Neural cell (in vitro differentiated cells): ENCODE measurements at regions not wholly inside any gene's neighbourhood (a gene's known extent, or its start where the extent isn't known, plus 50 kb on each side); places are given as distances from the start of the nearest gene placed in this dataset.

Source experiments
- H2AFZ ChIP-seq: fragments of 200-600, 300-800 bp; sonication (generic), shearing (Covaris generic); 2 replicates; pipeline ENCODE4 v1.6.0; 2014; ENCODE audit warnings: low read depth, mild to moderate bottlenecking, antibody characterized with exemption, low read length, moderate library complexity
- H3F3A ChIP-seq: fragments of 200-600 bp; shearing (Covaris generic); 2 replicates; pipeline ENCODE4 v1.6.1; 2016; ENCODE audit warnings: mild to moderate bottlenecking, moderate library complexity, mixed read lengths, antibody characterized with exemption, low read length; ENCODE audit not compliant: insufficient read depth, poor library complexity, severe bottlenecking
- H3K27ac ChIP-seq: fragments of 200-600, 300-800 bp; sonication (generic), shearing (Covaris generic); 2 replicates; pipeline ENCODE4 v1.5.1; 2014; ENCODE audit warnings: mild to moderate bottlenecking, low read length, moderate library complexity
- H3K27me3 ChIP-seq: fragments of 300-800, 200-600 bp; sonication (generic), shearing (Covaris generic); 2 replicates; pipeline ENCODE4 v1.6.0; 2014; ENCODE audit warnings: mild to moderate bottlenecking, low read depth, low read length, moderate library complexity; ENCODE audit not compliant: insufficient read depth
- H3K36me3 ChIP-seq: fragments of 300-800, 200-600 bp; sonication (generic), shearing (Covaris generic); 2 replicates; pipeline ENCODE4 v1.5.1; 2014; ENCODE audit warnings: mild to moderate bottlenecking, antibody characterized with exemption, low read length, moderate library complexity; ENCODE audit not compliant: insufficient read depth
- H3K4me2 ChIP-seq: fragments of 300-800, 200-600 bp; sonication (generic), shearing (Covaris generic); 2 replicates; pipeline ENCODE4 v1.6.0; 2014; ENCODE audit warnings: mild to moderate bottlenecking, low read length
- H3K4me3 ChIP-seq: fragments of 300-800, 200-600 bp; sonication (generic), shearing (Covaris generic); 2 replicates; pipeline ENCODE4 v1.5.1; 2014; ENCODE audit warnings: mild to moderate bottlenecking, low read length, moderate library complexity
- H3K79me2 ChIP-seq: fragments of 200-600 bp; shearing (Covaris generic); replicated peaks from 2 replicates; pipeline ENCODE4 v1.6.0; 2014; ENCODE audit warnings: mild to moderate bottlenecking, low read length, moderate library complexity; ENCODE audit not compliant: insufficient read depth
- H3K9ac ChIP-seq: fragments of 300-800, 200-600 bp; sonication (generic), shearing (Covaris generic); 2 replicates; pipeline ENCODE4 v1.6.1; 2016; ENCODE audit warnings: mild to moderate bottlenecking, low read length, mixed read lengths
- H3K9me2 ChIP-seq: fragments of 200-600 bp; shearing (Covaris generic); 2 replicates; pipeline ENCODE4 v1.6.1; 2016; ENCODE audit warnings: mild to moderate bottlenecking, low read length, mixed read lengths; ENCODE audit not compliant: insufficient read depth
- H3K9me3 ChIP-seq: fragments of 200-600, 300-800 bp; sonication (generic), shearing (Covaris generic); 2 replicates; pipeline ENCODE4 v1.6.1; 2016; ENCODE audit warnings: mild to moderate bottlenecking, mixed run types, low read length, moderate library complexity, mixed read lengths
- H4K20me1 ChIP-seq: fragments of 200-600 bp; shearing (Covaris generic); 2 replicates; pipeline ENCODE4 v1.6.1; 2016; ENCODE audit warnings: mild to moderate bottlenecking, mixed run types; ENCODE audit not compliant: insufficient read depth
- CTCF ChIP-seq: fragments of 450-650 bp; IDR thresholded peaks from 2 replicates; pipeline ENCODE4 v1.5.1; 2014; ENCODE audit warnings: antibody characterized with exemption, mild to moderate bottlenecking, moderate library complexity; ENCODE audit not compliant: poor library complexity, severe bottlenecking
- EP300 ChIP-seq: fragments of 450-650 bp; conservative IDR thresholded peaks from 2 replicates; pipeline ENCODE4 v1.6.1; 2014; ENCODE audit warnings: antibody characterized with exemption, mild to moderate bottlenecking, moderate library complexity; ENCODE audit not compliant: poor library complexity, severe bottlenecking
- EZH2 ChIP-seq: fragments of 200-600, 300-800 bp; shearing (Covaris generic), sonication (generic); IDR thresholded peaks from 2 replicates; pipeline ENCODE4 v1.6.1; 2014; ENCODE audit warnings: antibody characterized with exemption, low read length, borderline replicate concordance, mild to moderate bottlenecking; ENCODE audit not compliant: insufficient read depth, poor library complexity, severe bottlenecking
- MXI1 ChIP-seq: fragments of 450-650 bp; conservative IDR thresholded peaks from 2 replicates; pipeline ENCODE4 v1.6.1; 2014; ENCODE audit warnings: antibody characterized with exemption, mild to moderate bottlenecking; ENCODE audit not compliant: poor library complexity, severe bottlenecking
- POLR2AphosphoS5 ChIP-seq: IDR thresholded peaks from 2 replicates; pipeline ENCODE4 v1.6.1; 2012
- RAD21 ChIP-seq: fragments of 450-650 bp; conservative IDR thresholded peaks from 2 replicates; pipeline ENCODE4 v1.6.1; 2014; ENCODE audit warnings: antibody characterized with exemption, mild to moderate bottlenecking, moderate library complexity
- REST ChIP-seq: IDR thresholded peaks from 2 replicates; pipeline ENCODE4 v1.6.1; 2012; ENCODE audit warnings: borderline replicate concordance
- SMC3 ChIP-seq: fragments of 450-650 bp; conservative IDR thresholded peaks from 2 replicates; pipeline ENCODE4 v1.6.1; 2014; ENCODE audit warnings: antibody characterized with exemption, mild to moderate bottlenecking, moderate library complexity; ENCODE audit not compliant: poor library complexity
- TAF1 ChIP-seq: IDR thresholded peaks from 2 replicates; pipeline ENCODE4 v1.6.1; 2012; ENCODE audit warnings: low read depth

- no peak overlapping the region for H3K4me2 ChIP-seq
- no peaks in the 10 kb centered on the region for H3K9me3 ChIP-seq
- no peaks in the 10 kb centered on the region for H3K36me3 ChIP-seq
- H3K9ac ChIP-seq = no peak overlapping the region
- no peak for TF ChIP-seq CTCF
- no peak for TF ChIP-seq SMC3
- no peak for TF ChIP-seq EP300
- no peak for TF ChIP-seq REST
- TF ChIP-seq TAF1 = no peak
- TF ChIP-seq EZH2 = no peak
- TF ChIP-seq MXI1 = no peak
- TF ChIP-seq POLR2AphosphoS5 = no peak
- TF ChIP-seq RAD21 = no peak
- no peak overlapping the region for H3K4me3 ChIP-seq
- no peak overlapping the region for H3K27ac ChIP-seq
- H3F3A ChIP-seq = no peaks in the 10 kb centered on the region
- no peaks in the 10 kb centered on the region for H4K20me1 ChIP-seq
- no peak overlapping the region for H2AFZ ChIP-seq
- H3K27me3 ChIP-seq = no peaks in the 10 kb centered on the region
- H3K79me2 ChIP-seq = no peaks in the 10 kb centered on the region
- no peaks in the 10 kb centered on the region for H3K9me2 ChIP-seq
Measured at GRCh38 chr16:66171578-66171977, 194.9 kb upstream of the CDH5 start.

GRCh38 chr16:66170989-66171388 lies 195.5 kb upstream of the CDH5 start:
- Histone ChIP-seq H2AFZ (no peak overlapping the region), H3K4me3 (no peak overlapping the region), H3K4me2 (no peak overlapping the region), H3K36me3 (no peaks in the 10 kb centered on the region), H3F3A (no peaks in the 10 kb centered on the region), H4K20me1 (no peaks in the 10 kb centered on the region), H3K9me3 (no peaks in the 10 kb centered on the region), H3K27me3 (no peaks in the 10 kb centered on the region), H3K79me2 (no peaks in the 10 kb centered on the region), H3K9ac (no peak overlapping the region), H3K9me2 (no peaks in the 10 kb centered on the region), H3K27ac (no peak overlapping the region)
- TF ChIP-seq RAD21 = no peak
- no peak for TF ChIP-seq MXI1
- no peak for TF ChIP-seq TAF1
- TF ChIP-seq SMC3 = no peak
- TF ChIP-seq POLR2AphosphoS5 = no peak
- no peak for TF ChIP-seq EZH2
- TF ChIP-seq CTCF = no peak
- TF ChIP-seq REST = no peak
- TF ChIP-seq EP300 = no peak
